Osteocyte (in vitro differentiated cells): ENCODE measurements at regions not wholly inside any gene's neighbourhood (a gene's known extent, or its start where the extent isn't known, plus 50 kb on each side); places are given as distances from the start of the nearest gene placed in this dataset.
A peak's percentile ranks its signal among the peaks of the same experiment; 100 is the strongest.
"Not testable (repeated sequence)": the region's sequence is repeated elsewhere in the genome, so short reads cannot be mapped to it uniquely, and the experiment has no call there.

ENCODE experiments used
- DNase-seq: peaks from one replicate; pipeline ENCODE4 v3.0.0; 2021; ENCODE audit warnings: mixed read lengths; ENCODE audit not compliant: unreplicated experiment; ENCODE audit errors: extremely low spot score
- H3K27ac Mint-ChIP-seq: one replicate; pipeline ENCODE4 v1.8.0; 2021; ENCODE audit warnings: mild to moderate bottlenecking, mixed read lengths; ENCODE audit not compliant: unreplicated experiment
- H3K27me3 Mint-ChIP-seq: one replicate; pipeline ENCODE4 v1.8.0; 2021; ENCODE audit warnings: mixed read lengths; ENCODE audit not compliant: unreplicated experiment
- H3K36me3 Mint-ChIP-seq: one replicate; pipeline ENCODE4 v1.8.0; 2021; ENCODE audit warnings: mixed read lengths; ENCODE audit not compliant: unreplicated experiment
- H3K4me1 Mint-ChIP-seq: one replicate; pipeline ENCODE4 v1.8.0; 2021; ENCODE audit warnings: mixed read lengths; ENCODE audit not compliant: unreplicated experiment
- H3K4me3 Mint-ChIP-seq: one replicate; pipeline ENCODE4 v1.8.0; 2021; ENCODE audit warnings: mild to moderate bottlenecking, moderate library complexity, mixed read lengths; ENCODE audit not compliant: unreplicated experiment
- H3K9me3 Mint-ChIP-seq: one replicate; pipeline ENCODE4 v1.8.0; 2021; ENCODE audit warnings: mixed read lengths; ENCODE audit not compliant: unreplicated experiment
- CTCF ChIP-seq: fragments of 200-600 bp; sonication (generic); IDR thresholded peaks from 2 replicates; pipeline ENCODE4 v1.5.0; 2021; ENCODE audit warnings: antibody characterized with exemption, mild to moderate bottlenecking, moderate library complexity

- DNase-seq, result no peak
- Mint-ChIP-seq H3K9me3 (no peaks in the 10 kb centered on the region), H3K4me3 (no peak overlapping the region), H3K27me3 (peaks cover 2% of the 10 kb centered on the region), H3K36me3 (no peaks in the 10 kb centered on the region), H3K4me1 (no peaks in the 10 kb centered on the region), H3K27ac (no peak overlapping the region)
- TF ChIP-seq CTCF, result no peak
Measured at GRCh38 chrX:35362866-35363265, 420.3 kb downstream of the FAM47B start.

- no peaks in the 10 kb centered on the region for H3K4me1 Mint-ChIP-seq
- H3K4me3 Mint-ChIP-seq, result no peak overlapping the region
Measured at GRCh38 chrX:35374116-35374515, 424.0 kb upstream of the MAGEB16 start.

GRCh38 chrX:35380808-35381700 is 417.1 kb upstream of the MAGEB16 start:
- TF ChIP-seq CTCF, result peak; percentile 52
- Mint-ChIP-seq H3K27ac (no peak overlapping the region), H3K9me3 (peaks cover 5% of the 10 kb centered on the region), H3K27me3 (peaks cover 4% of the 10 kb centered on the region), H3K36me3 (no peaks in the 10 kb centered on the region), H3K4me1 (no peaks in the 10 kb centered on the region), H3K4me3 (no peak overlapping the region)
- no peak for DNase-seq

More at GRCh38 chrX:35374116-35374515, 424.0 kb upstream of the MAGEB16 start:
- TF ChIP-seq CTCF, result no peak
- Mint-ChIP-seq H3K27ac (no peak overlapping the region), H3K27me3 (peaks cover 11% of the 10 kb centered on the region), H3K36me3 (no peaks in the 10 kb centered on the region), H3K9me3 (peaks cover 9% of the 10 kb centered on the region)
- DNase-seq, result no peak

- not testable (repeated sequence) for H3K4me1 Mint-ChIP-seq, H3K9me3 Mint-ChIP-seq, H3K36me3 Mint-ChIP-seq, H3K27me3 Mint-ChIP-seq, DNase-seq, H3K27ac Mint-ChIP-seq, H3K4me3 Mint-ChIP-seq
Measured at GRCh38 chrX:35381709-35382108, 416.4 kb upstream of the MAGEB16 start.

GRCh38 chrX:35382966-35383365 is 415.2 kb upstream of the MAGEB16 start:
- Mint-ChIP-seq H3K27ac (no peak overlapping the region), H3K9me3 (no peaks in the 10 kb centered on the region), H3K36me3 (no peaks in the 10 kb centered on the region), H3K4me1 (no peaks in the 10 kb centered on the region), H3K27me3 (peaks cover 4% of the 10 kb centered on the region), H3K4me3 (no peak overlapping the region)
- DNase-seq, result no peak
- no peak for TF ChIP-seq CTCF
